ENCODE measurements at regions not wholly inside any gene's neighbourhood (a gene's known extent, or its start where the extent isn't known, plus 50 kb on each side); places are given as distances from the start of the nearest gene placed in this dataset.

DNA sequence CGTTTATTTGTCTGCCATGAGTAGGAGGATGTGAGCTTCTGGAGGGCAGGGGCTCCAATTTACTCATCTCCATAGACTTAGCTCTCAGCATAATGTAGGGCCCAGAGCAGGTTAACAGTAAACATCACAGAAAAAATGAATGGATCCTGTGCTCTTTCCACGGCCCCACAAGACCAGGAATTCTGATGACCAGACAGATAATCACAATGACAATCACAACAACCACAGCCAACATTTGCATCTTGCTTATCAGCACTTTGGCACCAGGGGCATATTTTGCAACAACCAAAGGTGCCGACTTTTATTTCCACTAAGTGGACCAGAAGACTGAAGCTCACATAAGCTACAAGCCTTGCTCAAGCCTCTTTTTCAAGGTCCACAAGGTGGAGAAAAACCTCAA is 68.9 kb upstream of the ANKRD34C start:
- TF ChIP-seq, protein P1, sequence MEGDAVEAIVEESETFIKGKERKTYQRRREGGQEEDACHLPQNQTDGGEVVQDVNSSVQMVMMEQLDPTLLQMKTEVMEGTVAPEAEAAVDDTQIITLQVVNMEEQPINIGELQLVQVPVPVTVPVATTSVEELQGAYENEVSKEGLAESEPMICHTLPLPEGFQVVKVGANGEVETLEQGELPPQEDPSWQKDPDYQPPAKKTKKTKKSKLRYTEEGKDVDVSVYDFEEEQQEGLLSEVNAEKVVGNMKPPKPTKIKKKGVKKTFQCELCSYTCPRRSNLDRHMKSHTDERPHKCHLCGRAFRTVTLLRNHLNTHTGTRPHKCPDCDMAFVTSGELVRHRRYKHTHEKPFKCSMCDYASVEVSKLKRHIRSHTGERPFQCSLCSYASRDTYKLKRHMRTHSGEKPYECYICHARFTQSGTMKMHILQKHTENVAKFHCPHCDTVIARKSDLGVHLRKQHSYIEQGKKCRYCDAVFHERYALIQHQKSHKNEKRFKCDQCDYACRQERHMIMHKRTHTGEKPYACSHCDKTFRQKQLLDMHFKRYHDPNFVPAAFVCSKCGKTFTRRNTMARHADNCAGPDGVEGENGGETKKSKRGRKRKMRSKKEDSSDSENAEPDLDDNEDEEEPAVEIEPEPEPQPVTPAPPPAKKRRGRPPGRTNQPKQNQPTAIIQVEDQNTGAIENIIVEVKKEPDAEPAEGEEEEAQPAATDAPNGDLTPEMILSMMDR (IDR thresholded peaks at IDR 0.05): no peak
- DNase-seq: no peak
- intact Hi-C loops (cut with DNase I, micrococcal nuclease): no loop called here
- Histone ChIP-seq H3K4me1 (ENCODE audit: low read depth) (no peaks in the 10 kb centered on the region), H3K36me3 (ENCODE audit: low read depth) (no peaks in the 10 kb centered on the region), H3K9me3 (peaks cover 4% of the 10 kb centered on the region), H3K4me3 (no peak overlapping the region)
- ATAC-seq: no peak

DNA sequence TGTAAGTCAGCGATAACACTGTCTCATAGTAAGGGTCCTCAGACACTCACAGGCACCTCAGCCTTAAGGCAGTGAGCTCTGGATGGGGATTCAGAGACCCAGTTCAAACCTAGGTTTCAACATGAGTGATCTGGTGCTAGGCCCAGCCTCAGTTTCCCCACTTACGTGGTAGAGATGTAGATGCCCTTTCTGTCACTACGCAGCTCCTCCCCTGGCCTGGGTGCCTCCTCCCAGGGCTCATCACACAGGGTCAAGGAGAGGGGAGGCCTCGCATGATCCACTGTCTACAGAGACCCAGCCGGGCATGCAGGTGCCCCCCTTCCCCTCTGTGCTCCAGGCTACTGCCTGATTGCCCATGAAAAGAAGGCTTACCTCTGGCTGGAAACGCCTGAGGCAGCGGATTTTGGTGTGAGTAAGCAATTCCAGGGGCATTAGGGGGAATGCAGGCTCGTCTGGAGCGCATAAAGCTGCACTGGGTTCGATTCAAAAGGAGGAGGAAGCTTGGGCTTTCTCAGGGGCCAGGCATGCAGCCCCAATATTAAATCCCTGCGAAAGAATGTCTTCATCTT is 69.8 kb upstream of the ANKRD34C start:
- intact Hi-C loops (cut with DNase I, micrococcal nuclease): no loop called here
- TF ChIP-seq, protein P1 (IDR thresholded peaks at IDR 0.05): no peak
- Histone ChIP-seq H3K9me3 (peaks cover 4% of the 10 kb centered on the region), H3K36me3 (ENCODE audit: low read depth) (no peaks in the 10 kb centered on the region), H3K4me1 (ENCODE audit: low read depth) (no peaks in the 10 kb centered on the region), H3K4me3 (no peak overlapping the region)
- ATAC-seq (no peak), DNase-seq (no peak)

DNA sequence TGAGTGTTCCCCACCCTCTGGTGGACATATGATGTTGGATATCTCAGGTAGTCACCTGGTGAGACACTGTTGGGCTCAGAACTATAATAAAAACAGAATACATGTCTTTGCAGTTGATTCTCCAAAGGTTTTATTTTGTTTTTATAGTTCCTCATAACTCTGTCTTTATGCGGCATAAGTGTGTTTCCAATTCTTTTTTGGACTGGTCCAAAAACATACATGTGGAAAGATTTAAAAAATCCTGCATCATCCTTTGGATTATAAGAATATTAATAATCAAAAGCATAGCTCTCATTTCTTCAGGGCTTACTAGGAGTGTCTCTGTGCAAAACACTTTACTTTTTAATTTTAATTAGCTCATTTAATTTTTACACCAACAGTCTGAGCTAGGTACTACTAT is 71.0 kb upstream of the ANKRD34C start:
- ATAC-seq (no peak), DNase-seq (no peak)
- no peaks in the 10 kb centered on the region for H3K36me3 ChIP-seq (ENCODE audit: low read depth)
- H3K4me1 ChIP-seq (ENCODE audit: low read depth): no peaks in the 10 kb centered on the region
- TF ChIP-seq, protein P1 (IDR thresholded peaks at IDR 0.05): no peak
- intact Hi-C loops (cut with DNase I, micrococcal nuclease): no loop called here
- no peaks in the 10 kb centered on the region for H3K9me3 ChIP-seq
- no peak overlapping the region for H3K4me3 ChIP-seq

GRCh38 chr15:79209690-79210089 is 72.8 kb upstream of the ANKRD34C start:
- Histone ChIP-seq H3K9me3 (no peaks in the 10 kb centered on the region), H3K36me3 (ENCODE audit: low read depth) (no peaks in the 10 kb centered on the region), H3K4me1 (ENCODE audit: low read depth) (no peaks in the 10 kb centered on the region), H3K4me3 (no peak overlapping the region)
- intact Hi-C loops (cut with DNase I, micrococcal nuclease): no loop called here
- DNase-seq (no peak), ATAC-seq (no peak)
- TF ChIP-seq, protein P1 (IDR thresholded peaks at IDR 0.05): no peak

DNA sequence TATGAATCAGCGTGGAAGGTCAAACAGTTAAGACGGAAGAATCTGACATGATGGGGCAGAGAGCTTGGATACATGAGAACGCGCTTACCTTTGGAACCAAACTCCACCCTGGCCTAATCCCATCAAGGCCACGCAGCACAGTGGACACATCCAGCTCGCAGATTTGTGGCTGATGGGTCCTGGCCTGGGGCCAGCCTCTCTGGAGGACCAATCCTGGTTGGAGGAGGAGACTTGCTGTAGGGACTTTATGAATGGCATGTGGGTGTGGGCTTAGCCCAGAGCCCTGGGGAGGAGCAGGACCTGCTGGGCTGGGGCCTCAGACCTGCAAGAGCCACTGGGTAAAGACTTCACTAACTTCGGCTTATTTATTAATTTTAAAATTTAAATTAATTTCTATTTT is 73.4 kb upstream of the ANKRD34C start:
- TF ChIP-seq, protein P1 (IDR thresholded peaks at IDR 0.05): no peak
- no peaks in the 10 kb centered on the region for H3K4me1 ChIP-seq (ENCODE audit: low read depth)
- DNase-seq (no peak), ATAC-seq (no peak)
- intact Hi-C loops (cut with DNase I, micrococcal nuclease): no loop called here
- no peaks in the 10 kb centered on the region for H3K9me3 ChIP-seq
- no peak overlapping the region for H3K4me3 ChIP-seq
- H3K36me3 ChIP-seq (ENCODE audit: low read depth): no peaks in the 10 kb centered on the region

- intact Hi-C loops (cut with DNase I, micrococcal nuclease): no loop called here
Observed at GRCh38 chr15:79208179-79208578, 74.3 kb upstream of the ANKRD34C start.

More at GRCh38 chr15:79208179-79208578, 74.3 kb upstream of the ANKRD34C start:
- H3K36me3 ChIP-seq (ENCODE audit: low read depth): no peaks in the 10 kb centered on the region
- no peaks in the 10 kb centered on the region for H3K9me3 ChIP-seq
- no peaks in the 10 kb centered on the region for H3K4me1 ChIP-seq (ENCODE audit: low read depth)
- no peak for ATAC-seq
- TF ChIP-seq, protein P1 (IDR thresholded peaks at IDR 0.05): no peak
- DNase-seq: no peak
- H3K4me3 ChIP-seq: no peak overlapping the region
